IPS-NIHi11 (cell line): ENCODE measurements at regions not wholly inside any gene's neighbourhood (a gene's known extent, or its start where the extent isn't known, plus 50 kb on each side); places are given as distances from the start of the nearest gene placed in this dataset.
A peak's percentile ranks its signal among the peaks of the same experiment; 100 is the strongest.
"Not testable (repeated sequence)": the region's sequence is repeated elsewhere in the genome, so short reads cannot be mapped to it uniquely, and the experiment has no call there.

Experiments
- DNase-seq: peaks from one replicate; pipeline ENCODE4 v3.0.0; 2012; ENCODE audit warnings: mixed read lengths, low spot score

DNA sequence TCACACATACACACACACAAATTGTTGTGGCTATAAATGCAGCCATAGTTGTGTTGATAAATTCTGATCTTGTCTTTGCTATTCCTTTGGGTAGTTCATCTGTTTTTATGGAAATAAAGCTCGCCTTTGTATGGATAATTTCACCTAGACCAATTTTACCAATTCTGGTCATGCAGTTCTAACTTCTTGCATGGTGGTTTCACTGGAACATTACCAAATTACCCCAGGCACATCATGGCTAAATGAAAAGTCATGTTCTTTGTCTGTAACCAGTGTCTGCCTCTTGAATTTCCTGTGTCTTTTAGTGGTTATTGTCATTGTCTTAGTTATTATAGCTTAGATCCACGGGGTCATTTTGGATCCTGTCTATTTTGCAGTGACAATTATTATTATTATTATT is 50.3 kb upstream of the TMC1 start:
- DNase-seq: no peak

DNA sequence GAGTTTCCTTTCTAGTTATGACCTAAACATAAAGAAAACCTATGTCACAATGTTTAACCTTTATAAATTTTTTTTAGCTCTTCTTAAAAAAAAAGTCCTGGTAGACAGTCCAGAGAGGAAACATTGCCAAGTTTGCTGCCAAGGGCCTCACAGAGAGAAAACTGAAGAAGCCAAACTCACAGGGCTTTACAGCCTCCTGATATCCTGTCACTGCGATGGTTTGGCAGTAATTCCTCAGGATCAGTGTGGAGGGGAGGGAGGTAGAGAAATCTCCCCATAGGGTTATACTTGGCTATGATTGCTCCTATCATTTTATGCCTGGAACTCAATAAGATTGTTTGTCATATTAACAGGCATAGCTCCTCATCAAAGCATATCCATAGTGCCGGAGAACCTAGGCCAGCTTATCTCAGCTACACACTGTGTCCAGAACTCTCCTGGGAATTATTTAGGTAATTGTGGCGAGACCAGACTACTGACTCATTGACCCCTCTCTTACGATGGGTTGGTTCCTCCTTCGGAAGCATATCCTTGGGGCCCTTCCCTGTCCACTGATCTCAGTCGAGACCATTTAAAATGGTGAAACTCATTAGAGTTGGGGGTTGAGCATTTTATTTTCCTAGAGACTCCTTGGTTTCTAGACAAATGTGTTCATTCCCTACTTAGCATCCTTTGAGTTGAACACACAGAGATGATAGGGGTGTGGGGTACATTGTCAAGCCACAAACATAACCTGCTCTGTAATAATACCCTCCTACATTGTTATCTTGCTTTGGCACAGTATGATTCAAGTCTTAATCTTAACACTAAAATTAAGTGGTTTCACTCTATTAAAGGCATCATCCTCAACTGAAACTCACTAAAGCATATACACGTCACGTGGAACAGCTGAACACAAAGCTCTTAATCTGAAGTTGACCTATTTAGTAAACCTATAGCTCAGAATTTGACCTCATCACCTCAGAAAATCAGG is 53.4 kb upstream of the TMC1 start:
- no peak for DNase-seq

GRCh38 chr9:72465593-72465984 is 55.8 kb upstream of the TMC1 start:
- DNase-seq: no peak

GRCh38 chr9:72464857-72465592 is 56.4 kb upstream of the TMC1 start:
- DNase-seq: no peak

DNA sequence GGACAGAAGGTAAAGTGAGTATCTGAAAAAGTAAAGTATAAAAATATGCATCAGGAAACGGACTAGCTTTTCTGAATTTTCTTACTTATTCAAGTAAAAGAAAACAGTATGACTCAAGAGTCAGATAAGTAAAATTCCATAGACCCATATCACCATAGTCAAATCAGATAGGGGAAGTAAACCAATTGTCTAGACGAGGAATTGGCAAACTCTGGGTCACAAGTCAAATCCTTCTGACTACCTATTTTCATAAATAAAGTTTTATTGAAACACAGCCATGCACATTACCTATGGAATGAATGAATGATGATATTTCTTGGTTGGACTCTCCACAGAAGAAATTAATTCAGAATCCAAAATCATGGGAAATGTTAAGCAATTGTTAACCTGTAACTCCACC is 59.1 kb upstream of the TMC1 start:
- no peak for DNase-seq

- DNase-seq: no peak
Observed at GRCh38 chr9:72460342-72461312, 60.8 kb upstream of the TMC1 start.

GRCh38 chr9:72459308-72459707 is 62.1 kb upstream of the TMC1 start:
- DNase-seq: no peak

GRCh38 chr9:72458153-72458552 is 63.3 kb upstream of the TMC1 start:
- DNase-seq: no peak

DNA sequence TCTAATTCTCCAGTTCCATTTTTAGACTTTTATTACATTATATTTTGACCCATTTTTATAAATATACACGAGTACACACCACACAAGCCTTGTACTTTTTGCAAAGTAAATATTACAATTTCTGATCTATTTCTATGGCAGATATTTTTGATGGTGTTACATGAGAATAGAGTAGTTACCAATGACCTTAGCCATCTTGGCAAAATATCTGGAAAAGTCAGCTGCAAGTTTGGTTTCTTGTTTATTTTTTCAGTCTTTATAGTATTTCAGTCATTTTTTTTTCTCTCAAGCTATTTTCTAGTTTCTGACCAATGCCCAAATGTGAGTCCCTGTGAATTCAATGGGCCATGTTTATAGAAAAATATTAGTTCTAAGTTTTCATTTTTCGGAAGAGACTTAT is 64.0 kb upstream of the TMC1 start:
- DNase-seq: no peak

GRCh38 chr9:72454871-72455491 is 66.4 kb upstream of the TMC1 start:
- peak; percentile 36 for DNase-seq

DNA sequence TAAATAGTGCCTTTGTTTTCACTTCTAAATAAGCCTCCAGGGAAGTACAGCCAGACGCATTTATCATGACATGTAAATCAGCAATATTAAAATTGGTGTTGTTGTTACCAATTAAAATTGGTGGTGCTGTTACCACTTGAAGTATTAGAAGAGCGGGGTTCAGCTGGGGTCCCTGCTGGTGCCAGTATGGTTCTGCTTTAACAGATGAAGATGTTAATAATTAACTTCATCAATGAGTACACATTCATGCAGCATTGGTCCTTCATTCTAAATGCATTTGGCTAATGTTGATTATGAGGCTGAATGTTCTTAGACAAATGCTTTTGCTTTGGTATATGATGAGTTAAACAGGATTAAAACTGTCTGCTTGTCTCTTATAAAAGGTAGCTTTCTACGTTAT is 67.6 kb upstream of the TMC1 start:
- no peak for DNase-seq

DNA sequence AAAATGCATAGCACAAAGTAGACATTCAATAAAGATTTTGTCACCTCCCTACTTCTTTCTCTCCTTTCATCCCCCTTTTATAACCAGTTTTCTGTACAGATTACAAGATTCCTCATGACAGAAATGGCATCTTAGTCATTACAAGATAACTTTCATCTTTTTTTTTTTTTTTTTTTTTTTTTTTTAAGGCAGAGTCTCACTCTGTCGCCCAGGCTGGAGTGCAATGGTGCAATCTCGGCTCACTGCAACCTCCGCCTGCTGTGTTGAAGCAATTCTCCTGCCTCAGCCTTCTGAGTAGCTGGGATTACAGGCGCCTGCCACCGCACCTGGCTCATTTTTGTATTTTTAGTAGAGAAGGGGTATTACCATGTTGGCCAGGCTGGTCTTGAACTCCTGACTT is 75.2 kb upstream of the TMC1 start:
- DNase-seq: not testable (repeated sequence)

GRCh38 chr9:72445306-72445995 is 76.0 kb upstream of the TMC1 start:
- no peak for DNase-seq

- DNase-seq: no peak
Observed at GRCh38 chr9:72444435-72444834, 77.0 kb upstream of the TMC1 start.

DNA sequence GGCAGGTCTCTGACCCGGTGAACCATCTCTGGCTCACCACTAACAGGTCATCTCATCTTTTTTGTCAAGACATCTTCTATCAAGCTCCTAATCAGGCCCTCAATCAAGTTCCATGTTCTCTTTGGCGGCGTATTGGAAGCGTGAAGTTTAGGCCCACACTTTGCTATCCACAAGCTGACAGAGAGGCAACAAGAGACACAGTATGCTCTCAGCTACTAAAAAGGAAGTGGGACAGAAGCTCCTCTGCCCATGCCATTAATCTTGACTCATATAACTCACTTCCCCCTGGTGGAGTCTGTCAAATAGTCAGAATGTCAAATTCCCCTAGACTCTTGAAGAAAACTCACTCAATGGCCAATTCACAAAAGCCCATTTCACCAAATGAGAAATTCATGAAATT is 77.6 kb upstream of the TMC1 start:
- DNase-seq: no peak

- peak; percentile 24 for DNase-seq
Observed at GRCh38 chr9:72441848-72442607, 77.0 kb upstream of the ZFAND5 start.

GRCh38 chr9:72440992-72441847 is 76.2 kb upstream of the ZFAND5 start:
- DNase-seq: peak; percentile 11

DNA sequence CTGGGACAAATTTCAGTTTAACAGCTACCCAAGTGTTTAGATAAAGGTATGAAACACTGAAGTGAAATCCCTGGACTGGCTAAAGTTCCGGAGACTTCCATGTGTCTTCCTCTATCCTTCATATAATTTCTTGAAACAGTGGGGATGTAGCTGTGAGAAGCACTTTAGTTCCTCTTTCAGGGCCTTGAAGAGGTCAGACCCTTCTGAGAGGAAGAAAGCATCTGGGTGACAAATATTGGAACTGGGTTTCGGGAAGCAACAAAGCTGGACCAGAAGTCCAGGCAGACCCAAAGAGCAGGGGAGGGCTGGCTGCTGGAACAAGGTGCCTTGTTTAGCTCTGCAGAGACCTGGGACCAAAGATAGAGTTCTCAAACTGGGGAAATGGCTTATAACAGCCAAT is 75.4 kb upstream of the ZFAND5 start:
- no peak for DNase-seq

DNA sequence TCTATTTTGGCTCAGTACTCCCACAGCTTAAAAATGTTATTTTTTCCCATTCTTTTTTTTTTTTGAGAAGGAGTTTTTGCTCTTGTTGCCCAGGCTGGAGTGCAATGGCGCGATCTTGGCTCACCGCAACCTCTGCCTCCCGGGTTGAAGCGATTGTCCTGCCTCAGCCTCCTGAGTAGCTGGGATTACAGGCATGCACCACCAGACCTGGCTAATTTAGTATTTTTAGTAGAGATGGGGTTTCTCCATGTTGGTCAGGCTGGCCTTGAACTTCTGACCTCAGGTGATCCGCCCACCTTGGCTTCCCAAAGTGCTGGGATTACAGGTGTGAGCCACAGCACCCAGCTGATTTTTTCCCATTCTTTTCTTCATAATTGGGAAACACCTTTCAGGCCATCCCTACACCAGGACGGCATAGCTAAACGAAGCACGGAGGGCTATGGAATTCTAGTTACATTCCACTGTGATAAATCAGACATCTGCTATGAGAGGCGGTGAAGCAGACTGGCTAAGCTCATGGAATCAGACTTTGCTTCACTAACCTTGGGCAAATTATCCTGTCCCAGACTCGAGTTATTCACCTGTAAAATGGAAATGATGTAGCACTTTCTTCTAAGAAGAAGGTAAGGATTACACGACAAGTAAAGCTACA is 68.7 kb upstream of the ZFAND5 start:
- DNase-seq: peak; percentile 23
